Ectodermal cell (in vitro differentiated cells): ENCODE measurements at regions not wholly inside any gene's neighbourhood (a gene's known extent, or its start where the extent isn't known, plus 50 kb on each side); places are given as distances from the start of the nearest gene placed in this dataset.

Experiments used
- H3K27ac ChIP-seq: 2 replicates; pipeline ENCODE4 v1.7.0; 2013; ENCODE audit warnings: mild to moderate bottlenecking, low read depth, low read length; ENCODE audit not compliant: insufficient read depth, poor library complexity, severe bottlenecking
- H3K27me3 ChIP-seq: 2 replicates; pipeline ENCODE4 v1.7.0; 2013; ENCODE audit warnings: mild to moderate bottlenecking, low read length; ENCODE audit not compliant: insufficient read depth, control insufficient read depth, poor library complexity, severe bottlenecking
- H3K36me3 ChIP-seq: one replicate; pipeline ENCODE4 v1.7.0; 2013; ENCODE audit warnings: low read length; ENCODE audit not compliant: control insufficient read depth, insufficient read depth
- H3K4me1 ChIP-seq: one replicate; pipeline ENCODE4 v1.7.0; 2013; ENCODE audit warnings: low read length; ENCODE audit not compliant: control insufficient read depth, insufficient read depth
- H3K4me3 ChIP-seq: 2 replicates; pipeline ENCODE4 v1.7.0; 2013; ENCODE audit warnings: low read depth, low read length, control low read depth; ENCODE audit not compliant: insufficient read depth
- H3K9me3 ChIP-seq: 2 replicates; pipeline ENCODE4 v1.7.0; 2013; ENCODE audit warnings: mild to moderate bottlenecking, low read length, moderate library complexity; ENCODE audit not compliant: control insufficient read depth
- WGBS, 2 experiments: methylation state at CpG; one replicate each; pipeline ENCODE4 v1.1.7; 2013; ENCODE audit warnings: missing lambda C conversion rate in 2 of 2; 5-methylcytosine and 5-hydroxymethylcytosine counted together

DNA sequence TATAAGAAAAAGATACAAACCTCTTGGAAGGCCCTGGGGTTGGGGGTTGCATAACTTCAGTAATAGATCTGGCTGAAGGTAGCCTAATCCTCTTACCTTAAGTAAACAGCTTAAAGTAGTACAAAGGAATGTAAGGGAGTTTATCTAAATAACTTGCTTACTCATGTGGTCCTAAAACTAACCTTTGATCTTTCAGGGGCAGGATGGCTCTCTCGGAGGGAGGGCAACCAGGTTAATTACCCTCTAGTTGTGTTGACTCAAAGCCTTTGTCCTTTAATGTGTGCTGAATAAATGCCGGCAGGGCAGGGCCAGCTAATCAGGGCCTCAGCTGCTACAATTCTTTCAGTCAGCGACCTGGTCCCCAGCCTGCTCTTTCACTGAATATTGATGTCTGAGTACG is 822.0 kb upstream of the SLIT2 start:
- Histone ChIP-seq H3K4me1 (no peaks in the 10 kb centered on the region), H3K36me3 (peaks cover 3% of the 10 kb centered on the region), H3K27ac (no peak overlapping the region), H3K4me3 (no peak overlapping the region), H3K9me3 (no peaks in the 10 kb centered on the region), H3K27me3 (no peaks in the 10 kb centered on the region)
- WGBS, 2 experiments: 26 to 30% methylated on average over 4 of the region's 4 CpGs

DNA sequence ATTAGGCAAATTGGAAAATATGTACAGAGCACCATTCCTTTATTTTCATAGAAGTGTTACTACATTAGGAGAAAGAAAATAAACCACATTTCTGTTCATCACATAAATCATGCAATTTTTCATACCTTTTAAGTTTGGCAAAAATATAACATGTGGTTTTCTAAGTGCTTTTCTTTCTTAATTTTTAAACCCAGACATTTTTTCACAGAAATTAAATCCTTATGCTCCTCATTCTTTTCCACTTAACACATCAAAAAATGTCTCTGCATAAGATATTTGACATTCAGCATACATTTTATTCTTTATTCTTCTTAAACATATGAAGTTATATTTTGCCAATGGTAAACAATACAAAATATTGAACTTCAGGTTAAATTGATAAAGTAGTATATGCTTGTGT is 826.6 kb upstream of the SLIT2 start:
- Histone ChIP-seq H3K27ac (no peak overlapping the region), H3K9me3 (no peaks in the 10 kb centered on the region), H3K36me3 (no peaks in the 10 kb centered on the region), H3K4me1 (no peaks in the 10 kb centered on the region), H3K4me3 (no peak overlapping the region), H3K27me3 (no peaks in the 10 kb centered on the region)

DNA sequence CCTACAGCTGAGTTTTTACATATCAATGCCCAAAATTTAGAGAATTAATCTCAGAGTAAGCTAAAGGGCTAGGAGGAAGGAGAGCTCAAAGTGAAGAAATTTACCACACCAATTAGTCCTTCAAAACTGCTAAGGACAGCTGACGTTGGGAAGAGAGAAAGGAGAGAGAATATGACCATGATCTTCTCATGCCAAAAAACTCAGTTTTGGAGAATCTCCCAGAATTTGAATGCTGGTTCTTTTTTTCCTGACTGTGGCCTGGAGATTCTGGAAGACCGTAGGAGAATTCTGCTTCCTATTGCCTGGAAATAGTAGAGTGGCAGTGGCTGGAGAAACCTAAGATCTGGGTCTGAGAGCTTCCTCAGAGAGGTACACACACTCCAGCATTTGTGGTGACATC is 834.4 kb upstream of the SLIT2 start:
- 48 to 50% methylated on average over 2 of the region's 2 CpGs for WGBS, 2 experiments
- no peak overlapping the region for H3K27ac ChIP-seq
- H3K36me3 ChIP-seq: no peaks in the 10 kb centered on the region
- no peaks in the 10 kb centered on the region for H3K9me3 ChIP-seq
- H3K27me3 ChIP-seq: no peaks in the 10 kb centered on the region
- H3K4me3 ChIP-seq: no peak overlapping the region
- no peaks in the 10 kb centered on the region for H3K4me1 ChIP-seq

DNA sequence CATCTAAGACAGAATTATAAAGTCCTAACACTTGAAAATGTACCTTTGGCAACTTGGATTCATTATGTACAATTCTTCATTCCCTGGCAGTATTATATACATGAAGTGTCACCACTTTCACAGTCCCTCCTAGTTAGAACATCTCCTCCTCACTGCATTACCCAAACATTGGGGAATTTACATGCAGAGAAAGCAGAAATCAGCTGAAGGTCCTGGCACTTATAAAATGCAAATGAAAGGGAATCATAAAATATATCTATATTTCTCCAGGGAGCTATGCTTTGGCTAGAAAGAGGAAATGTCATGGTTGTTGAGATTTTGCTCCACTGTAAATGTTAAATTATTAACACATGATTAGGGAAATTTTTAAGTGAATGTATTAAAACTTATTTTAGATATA is 835.6 kb upstream of the SLIT2 start:
- no peaks in the 10 kb centered on the region for H3K27me3 ChIP-seq
- H3K36me3 ChIP-seq: no peaks in the 10 kb centered on the region
- H3K9me3 ChIP-seq: no peaks in the 10 kb centered on the region
- H3K4me1 ChIP-seq: no peaks in the 10 kb centered on the region
- no peak overlapping the region for H3K4me3 ChIP-seq
- H3K27ac ChIP-seq: no peak overlapping the region

DNA sequence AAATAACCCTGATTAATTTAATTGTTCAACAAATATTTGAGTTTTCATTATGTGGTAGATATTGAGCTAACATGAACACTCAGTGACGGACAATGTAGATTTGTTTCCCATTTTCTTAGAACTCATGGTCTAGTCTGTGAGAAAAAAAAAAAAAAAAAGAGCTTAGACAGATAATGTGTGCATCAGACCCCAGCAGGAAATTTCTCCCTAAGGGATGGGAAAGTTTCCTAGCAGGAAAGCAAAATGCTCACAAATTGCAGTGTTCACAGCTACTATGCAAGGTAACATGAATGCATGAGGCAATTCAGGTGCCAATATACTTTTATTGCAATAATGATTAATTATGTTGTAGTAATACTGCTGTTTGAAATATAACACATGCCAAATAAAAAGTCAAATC is 843.2 kb upstream of the SLIT2 start:
- WGBS, 2 experiments: 50 to 73% methylated on average over 1 of the region's 1 CpG
- Histone ChIP-seq H3K4me3 (no peak overlapping the region), H3K9me3 (no peaks in the 10 kb centered on the region), H3K4me1 (no peaks in the 10 kb centered on the region), H3K27me3 (no peaks in the 10 kb centered on the region), H3K27ac (no peak overlapping the region), H3K36me3 (no peaks in the 10 kb centered on the region)

DNA sequence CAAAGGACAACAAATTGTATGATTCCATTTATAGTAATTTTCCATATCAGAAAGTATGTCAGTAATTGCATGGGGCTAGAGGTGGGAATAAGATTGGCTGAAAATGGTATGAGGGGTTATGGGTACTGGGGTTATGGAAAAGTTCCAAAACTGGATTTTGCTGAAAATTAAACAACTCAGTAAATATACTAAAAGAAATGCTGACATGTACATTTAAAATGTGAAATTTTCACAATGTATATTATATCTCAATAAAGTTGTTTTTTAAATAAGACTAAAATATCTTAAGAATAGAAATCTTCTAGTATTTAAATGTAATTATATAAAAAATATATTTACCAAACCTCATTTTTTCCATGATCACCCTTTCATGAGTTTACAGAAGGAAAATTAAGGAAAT is 844.9 kb upstream of the SLIT2 start:
- H3K27ac ChIP-seq: no peak overlapping the region
- H3K4me1 ChIP-seq: no peaks in the 10 kb centered on the region
- no peak overlapping the region for H3K4me3 ChIP-seq
- H3K9me3 ChIP-seq: no peaks in the 10 kb centered on the region
- no peaks in the 10 kb centered on the region for H3K27me3 ChIP-seq
- no peaks in the 10 kb centered on the region for H3K36me3 ChIP-seq

DNA sequence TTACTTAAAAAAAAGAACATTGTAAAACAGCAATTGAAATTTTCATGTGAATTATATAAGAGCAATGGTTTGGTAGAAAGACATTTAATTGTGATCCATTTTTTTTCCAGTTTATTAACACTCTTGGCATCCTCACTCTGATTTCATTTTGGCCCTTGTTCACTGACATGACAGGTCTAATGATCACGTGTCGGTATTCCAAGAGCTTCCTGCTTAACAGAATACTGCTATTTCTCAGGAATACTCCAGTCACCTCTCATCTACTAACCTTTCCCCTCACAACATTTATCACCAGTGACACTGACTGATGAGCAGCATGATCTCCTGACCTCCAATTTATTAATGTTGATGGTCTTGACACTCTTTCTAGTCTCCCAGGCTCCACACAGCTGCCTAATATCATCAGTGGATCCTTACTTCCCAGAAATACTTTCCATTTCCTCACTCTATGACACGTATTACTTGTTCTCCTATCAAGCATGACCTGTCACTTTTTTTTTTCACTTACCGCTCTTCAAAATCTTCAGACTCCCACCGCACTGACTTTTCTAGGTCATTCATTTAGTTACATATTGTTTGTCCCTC is 847.8 kb upstream of the SLIT2 start:
- Histone ChIP-seq H3K9me3 (no peaks in the 10 kb centered on the region), H3K27ac (no peak overlapping the region), H3K36me3 (no peaks in the 10 kb centered on the region), H3K4me3 (no peak overlapping the region), H3K27me3 (no peaks in the 10 kb centered on the region), H3K4me1 (no peaks in the 10 kb centered on the region)
- WGBS, 2 experiments: 81 to 84% methylated on average over 5 of the region's 5 CpGs

DNA sequence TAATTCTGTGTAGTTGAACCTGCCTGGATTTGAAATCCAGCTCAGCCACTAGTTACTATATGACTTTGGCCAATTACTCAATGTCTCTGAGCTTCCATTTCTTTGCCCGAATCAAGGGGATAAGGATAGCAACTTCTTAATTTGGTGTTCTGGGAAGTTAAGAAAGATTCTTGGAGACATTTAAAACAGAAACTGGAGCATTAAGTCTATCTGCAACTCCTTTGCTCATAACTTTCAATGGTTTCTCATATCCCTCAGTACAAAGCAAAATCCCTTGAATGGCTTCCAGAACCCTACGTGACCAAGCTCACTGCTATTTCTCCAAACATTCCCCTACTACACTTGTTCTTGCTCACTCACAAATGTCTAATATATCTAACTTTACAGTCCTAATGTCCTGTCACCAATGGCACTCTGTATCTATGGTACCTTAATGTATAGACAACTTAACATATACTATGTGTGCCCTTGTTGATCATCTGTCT is 849.1 kb upstream of the SLIT2 start:
- Histone ChIP-seq H3K27me3 (no peaks in the 10 kb centered on the region), H3K4me1 (no peaks in the 10 kb centered on the region), H3K9me3 (no peaks in the 10 kb centered on the region), H3K4me3 (no peak overlapping the region), H3K36me3 (no peaks in the 10 kb centered on the region), H3K27ac (no peak overlapping the region)
- WGBS, 2 experiments: 94 to 95% methylated on average over 2 of the region's 2 CpGs

DNA sequence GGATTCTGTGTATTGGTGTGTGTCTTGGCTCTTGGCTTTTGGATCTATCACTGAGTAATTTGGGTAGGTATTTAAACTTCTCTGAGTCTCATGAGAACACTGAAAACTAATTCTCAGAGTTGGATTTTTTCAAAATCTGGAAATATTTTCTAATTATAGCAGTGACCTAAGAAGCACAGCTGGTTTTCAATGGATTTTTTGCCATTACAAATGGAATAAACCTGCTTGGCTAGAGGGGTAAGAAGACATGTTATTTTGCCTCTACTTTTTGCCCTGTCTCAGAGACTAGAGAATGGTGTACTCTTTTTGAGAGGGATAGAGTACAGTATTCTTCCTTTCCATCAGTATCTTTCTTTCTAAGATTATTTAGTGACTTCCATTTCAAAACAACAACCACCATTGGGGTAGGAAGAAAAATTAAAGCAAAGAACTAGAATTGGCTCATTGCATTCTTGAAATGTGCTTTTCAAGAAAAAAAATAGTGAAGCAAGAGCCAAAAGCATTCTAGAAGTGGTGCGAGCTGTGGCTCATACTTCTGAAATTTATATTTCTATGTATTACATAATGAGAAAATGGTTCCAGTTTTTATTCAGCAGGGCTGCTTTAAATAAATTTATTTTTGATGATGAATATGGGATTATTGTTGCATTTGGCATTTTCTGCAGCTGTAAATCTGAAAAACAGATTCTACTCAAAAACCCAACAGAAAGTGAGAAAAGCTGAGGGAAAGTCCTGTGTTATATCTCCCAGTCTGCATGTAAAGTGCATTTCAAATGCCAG is 850.2 kb upstream of the SLIT2 start:
- Histone ChIP-seq H3K36me3 (no peaks in the 10 kb centered on the region), H3K4me1 (no peaks in the 10 kb centered on the region), H3K27ac (no peak overlapping the region), H3K27me3 (no peaks in the 10 kb centered on the region), H3K9me3 (no peaks in the 10 kb centered on the region), H3K4me3 (no peak overlapping the region)
- WGBS, 2 experiments: 75 to 100% methylated on average over 1 of the region's 1 CpG

DNA sequence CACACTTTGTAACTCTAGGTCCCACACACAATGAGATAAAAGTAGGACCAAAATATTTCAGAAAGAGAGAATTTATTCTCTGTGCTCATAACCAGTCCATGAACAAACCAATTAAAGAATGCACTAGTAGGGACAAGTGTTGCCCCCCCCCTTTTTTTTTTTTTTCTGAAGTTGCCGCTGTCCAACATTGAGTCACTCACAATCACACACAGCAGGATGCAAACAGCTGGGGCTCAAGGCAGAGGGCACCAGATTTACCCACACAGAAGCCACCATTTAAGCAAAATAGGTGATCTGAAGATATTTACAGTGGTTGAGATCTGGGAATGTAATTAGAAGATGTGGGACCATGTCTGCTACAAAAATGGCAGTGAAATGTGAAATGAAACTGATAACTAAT is 850.9 kb upstream of the SLIT2 start:
- no peak overlapping the region for H3K27ac ChIP-seq
- no CpG with 5 or more reads among the region's 1 CpG for WGBS, 2 experiments
- H3K4me3 ChIP-seq: no peak overlapping the region
- no peaks in the 10 kb centered on the region for H3K27me3 ChIP-seq
- H3K4me1 ChIP-seq: no peaks in the 10 kb centered on the region
- no peaks in the 10 kb centered on the region for H3K9me3 ChIP-seq
- no peaks in the 10 kb centered on the region for H3K36me3 ChIP-seq
